IPS-18c (cell line): ENCODE measurements at regions not wholly inside any gene's neighbourhood (a gene's known extent, or its start where the extent isn't known, plus 50 kb on each side); places are given as distances from the start of the nearest gene placed in this dataset.
"Not testable (repeated sequence)": the region's sequence is repeated elsewhere in the genome, so short reads cannot be mapped to it uniquely, and the experiment has no call there.

Source experiments
- H3K4me3 ChIP-seq: 2 replicates; pipeline ENCODE4 v1.7.0; 2013; ENCODE audit warnings: low read depth, mild to moderate bottlenecking, low read length, moderate library complexity; ENCODE audit not compliant: insufficient read depth
- H3K9me3 ChIP-seq: one replicate; pipeline ENCODE4 v1.6.1; 2013; ENCODE audit warnings: mild to moderate bottlenecking, low read length, moderate library complexity; ENCODE audit not compliant: control insufficient read depth, insufficient read depth

DNA sequence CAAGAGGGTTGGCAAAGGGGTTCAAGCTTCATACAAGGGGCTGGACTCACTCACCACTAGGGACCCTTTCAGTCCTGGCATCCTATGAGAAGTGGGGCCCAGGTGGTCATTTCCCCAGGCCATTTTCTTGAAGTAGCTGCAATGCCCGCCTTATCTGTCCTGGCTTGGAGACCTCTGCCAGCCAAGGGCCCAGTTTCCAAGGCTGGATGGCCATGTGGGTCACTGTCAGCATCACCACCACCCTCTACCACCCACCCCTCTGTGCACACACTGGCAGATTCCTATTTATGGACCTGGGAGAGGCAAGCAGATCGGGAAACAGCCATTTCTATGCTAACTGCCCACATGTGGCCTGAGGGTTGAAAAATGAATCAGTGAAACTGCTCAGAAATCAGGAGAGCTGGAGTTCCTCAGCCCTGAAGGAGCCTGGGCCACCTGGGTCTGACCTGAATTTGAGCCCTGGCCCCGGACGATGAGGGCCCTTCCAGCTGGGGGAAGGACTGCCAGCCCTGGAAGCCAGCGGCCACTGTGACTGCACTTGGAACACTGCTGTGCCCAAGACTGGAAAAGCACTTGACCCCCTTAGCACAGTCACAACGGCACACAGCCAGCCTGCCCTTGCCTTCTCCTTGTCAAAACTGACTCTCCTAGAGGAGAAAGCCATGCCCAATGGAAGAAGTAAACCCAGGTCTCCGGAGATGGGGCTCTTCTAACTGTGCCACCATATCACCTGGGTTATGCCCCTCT is 442.2 kb downstream of the BUD13 start:
- H3K9me3 ChIP-seq: peaks cover 6% of the 10 kb centered on the region
- H3K4me3 ChIP-seq: no peak overlapping the region

GRCh38 chr11:116329354-116330090 is 443.3 kb downstream of the BUD13 start:
- Histone ChIP-seq H3K9me3 (peaks cover 6% of the 10 kb centered on the region), H3K4me3 (no peak overlapping the region)

DNA sequence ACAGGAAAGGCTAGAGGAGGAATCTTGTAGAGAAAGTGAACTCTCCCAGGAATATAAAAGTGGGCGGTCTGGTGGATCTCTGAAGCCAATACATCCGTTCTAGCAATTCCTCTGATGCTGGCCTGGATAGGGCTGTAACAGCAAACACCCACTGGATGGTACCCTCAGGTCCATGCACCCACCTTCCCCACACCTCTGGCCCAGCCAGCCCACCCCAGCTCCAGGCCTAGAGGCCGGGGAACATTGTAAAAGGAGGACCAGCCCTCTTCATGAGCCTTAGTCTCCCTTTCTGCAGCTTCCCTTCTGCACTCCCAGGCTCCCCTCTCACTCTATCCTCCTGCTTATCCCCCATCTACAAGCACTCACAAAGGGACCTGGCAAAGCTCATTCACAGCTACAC is 443.9 kb downstream of the BUD13 start:
- Histone ChIP-seq H3K4me3 (no peak overlapping the region), H3K9me3 (peaks cover 6% of the 10 kb centered on the region)

DNA sequence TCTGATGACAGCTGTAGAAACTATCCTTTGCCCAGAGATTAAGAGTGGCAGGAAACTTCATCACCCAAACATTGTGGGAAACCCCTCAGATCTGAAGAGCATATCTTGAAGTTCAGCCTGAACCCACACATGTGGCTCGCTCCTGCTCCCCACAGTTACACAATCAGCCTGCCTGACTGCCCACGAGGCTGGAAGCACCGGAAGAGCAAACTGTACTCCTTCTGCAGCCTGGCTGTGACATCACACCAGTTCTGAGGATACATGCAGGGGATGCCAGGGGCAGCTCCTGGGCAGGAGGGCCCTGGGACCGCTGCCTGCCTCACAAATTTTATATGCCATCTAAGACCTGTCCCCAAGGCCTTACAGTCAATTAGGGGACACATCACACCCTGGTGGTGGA is 444.4 kb downstream of the BUD13 start:
- Histone ChIP-seq H3K4me3 (no peak overlapping the region), H3K9me3 (peaks cover 6% of the 10 kb centered on the region)

DNA sequence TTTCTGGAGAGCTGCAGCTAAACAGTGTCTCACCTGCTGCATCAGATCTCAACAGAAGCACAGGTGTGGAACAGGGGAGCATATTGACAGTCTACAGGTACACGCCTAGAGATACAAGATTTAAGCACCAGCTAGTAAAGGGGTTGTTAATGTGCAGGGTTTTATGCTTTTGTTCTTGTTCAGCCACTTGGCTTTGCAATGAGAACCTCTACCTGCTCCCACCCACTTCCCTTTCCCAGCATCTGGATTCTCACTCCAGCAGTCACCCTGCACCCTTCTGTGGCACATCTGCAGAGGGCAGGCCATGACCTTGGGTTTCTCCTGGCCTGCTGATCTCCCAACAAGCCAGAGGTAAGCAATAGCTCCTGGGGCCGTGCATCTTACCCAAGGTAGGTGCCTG is 446.6 kb downstream of the BUD13 start:
- no peak overlapping the region for H3K4me3 ChIP-seq
- peaks cover 5% of the 10 kb centered on the region for H3K9me3 ChIP-seq

GRCh38 chr11:116325247-116325646 is 447.5 kb downstream of the BUD13 start:
- peaks cover 2% of the 10 kb centered on the region for H3K9me3 ChIP-seq
- no peak overlapping the region for H3K4me3 ChIP-seq

GRCh38 chr11:116324077-116324476 is 448.7 kb downstream of the BUD13 start:
- not testable (repeated sequence) for H3K9me3 ChIP-seq, H3K4me3 ChIP-seq

DNA sequence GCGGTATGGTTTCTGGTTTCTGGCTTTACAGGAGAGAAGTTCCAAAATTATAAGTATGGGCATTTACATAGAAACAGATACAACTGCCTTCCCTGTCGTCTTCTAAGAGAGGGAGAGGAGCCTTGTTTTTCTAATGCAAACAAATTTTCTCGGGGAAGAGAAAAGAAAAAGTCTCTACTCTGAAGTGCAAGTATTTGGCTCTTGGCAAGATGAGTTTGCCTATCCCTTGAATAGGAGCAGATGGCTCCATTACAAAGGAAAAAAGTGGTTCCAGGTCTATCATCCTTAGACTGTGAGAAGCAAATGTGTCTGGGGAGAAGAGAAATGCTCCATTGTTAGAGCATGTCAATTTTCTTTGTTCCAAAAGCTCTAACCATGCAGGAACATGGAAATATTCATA is 455.6 kb downstream of the BUD13 start:
- Histone ChIP-seq H3K4me3 (no peak overlapping the region), H3K9me3 (no peaks in the 10 kb centered on the region)

GRCh38 chr11:116314006-116314405 is 458.8 kb downstream of the BUD13 start:
- no peaks in the 10 kb centered on the region for H3K9me3 ChIP-seq
- H3K4me3 ChIP-seq: no peak overlapping the region

- Histone ChIP-seq H3K9me3 (no peaks in the 10 kb centered on the region), H3K4me3 (no peak overlapping the region; the same call in 1 of the 2 replicates)
Observed at GRCh38 chr11:116312570-116313391, 460.0 kb downstream of the BUD13 start.

GRCh38 chr11:116311206-116311605 is 461.6 kb downstream of the BUD13 start:
- Histone ChIP-seq H3K9me3 (no peaks in the 10 kb centered on the region), H3K4me3 (no peak overlapping the region)

DNA sequence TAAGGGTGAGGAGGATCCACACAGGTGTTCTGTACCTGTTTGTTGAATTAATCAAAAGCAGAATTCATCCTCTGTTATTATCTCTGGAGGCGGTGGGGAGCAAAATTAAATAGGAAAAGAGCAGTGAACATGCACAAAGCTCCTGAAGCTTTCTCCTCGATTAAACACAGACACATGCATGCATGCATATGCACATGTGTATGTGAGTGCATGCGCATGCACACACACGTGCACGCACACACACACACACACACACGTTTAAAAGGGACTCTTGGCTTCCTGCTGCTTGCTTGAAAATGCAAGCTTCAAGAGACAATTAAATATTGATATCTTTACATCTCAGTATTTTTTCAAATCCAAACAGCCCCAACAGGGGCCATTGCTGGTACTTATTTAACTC is 462.1 kb downstream of the BUD13 start:
- Histone ChIP-seq H3K9me3 (no peaks in the 10 kb centered on the region), H3K4me3 (no peak overlapping the region)

GRCh38 chr11:116310226-116310625 is 462.6 kb downstream of the BUD13 start:
- H3K9me3 ChIP-seq: no peaks in the 10 kb centered on the region
- H3K4me3 ChIP-seq: no peak overlapping the region

GRCh38 chr11:116309446-116309845 is 463.3 kb downstream of the BUD13 start:
- H3K9me3 ChIP-seq: no peaks in the 10 kb centered on the region

GRCh38 chr11:116302756-116303155 is 470.0 kb downstream of the BUD13 start:
- H3K9me3 ChIP-seq: no peaks in the 10 kb centered on the region
- H3K4me3 ChIP-seq: no peak overlapping the region

More at GRCh38 chr11:116309446-116309845, 463.3 kb downstream of the BUD13 start:
- no peak overlapping the region for H3K4me3 ChIP-seq

GRCh38 chr11:116301141-116301540 is 471.6 kb downstream of the BUD13 start:
- no peaks in the 10 kb centered on the region for H3K9me3 ChIP-seq

DNA sequence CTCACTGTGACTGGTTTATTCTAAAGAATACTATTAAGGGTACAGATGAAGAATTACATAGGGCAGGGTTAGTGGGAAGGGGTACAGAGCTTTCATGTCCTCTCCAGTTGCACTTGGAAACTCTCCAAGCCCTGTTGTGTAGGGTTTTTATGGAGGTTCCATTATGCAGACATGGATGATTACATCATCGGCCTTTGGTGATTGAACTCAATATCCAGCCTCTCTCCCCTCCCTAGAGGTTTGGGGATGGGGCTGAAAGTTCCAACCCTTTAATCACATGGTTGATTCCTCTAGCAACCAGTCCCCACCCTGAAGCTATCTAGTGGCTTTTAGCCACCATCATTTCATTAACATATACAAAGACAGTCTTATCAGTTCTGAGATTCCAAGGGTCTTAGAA is 472.6 kb downstream of the BUD13 start:
- Histone ChIP-seq H3K4me3 (no peak overlapping the region), H3K9me3 (no peaks in the 10 kb centered on the region)

More at GRCh38 chr11:116301141-116301540, 471.6 kb downstream of the BUD13 start:
- H3K4me3 ChIP-seq: no peak overlapping the region

- H3K4me3 ChIP-seq: no peak overlapping the region
- peaks cover 2% of the 10 kb centered on the region for H3K9me3 ChIP-seq
Observed at GRCh38 chr11:116294630-116295029, 478.2 kb downstream of the BUD13 start.
